SJCRH30 (cell line): ENCODE measurements at regions not wholly inside any gene's neighbourhood (a gene's known extent, or its start where the extent isn't known, plus 50 kb on each side); places are given as distances from the start of the nearest gene placed in this dataset.

Experiments
- DNase-seq, 2 experiments: peaks; one replicate each; pipeline ENCODE4 v3.0.0-alpha.2; 2015 to 2020
- H3K27ac ChIP-seq: fragments of 250-450 bp; sonication (Bioruptor Pico); 2 replicates; pipeline ENCODE4 v1.5.1; 2020; ENCODE audit warnings: mild to moderate bottlenecking, moderate library complexity
- H3K27me3 ChIP-seq: fragments of 250-450 bp; sonication (Bioruptor Pico); 2 replicates; pipeline ENCODE4 v1.5.1; 2020; ENCODE audit warnings: mild to moderate bottlenecking, moderate library complexity
- H3K36me3 ChIP-seq: fragments of 250-450 bp; sonication (Bioruptor Pico); 2 replicates; pipeline ENCODE4 v1.5.1; 2020; ENCODE audit warnings: mild to moderate bottlenecking, moderate library complexity
- H3K4me1 ChIP-seq: fragments of 250-450 bp; sonication (Bioruptor Pico); 2 replicates; pipeline ENCODE4 v1.5.1; 2020; ENCODE audit warnings: mild to moderate bottlenecking, moderate library complexity
- H3K4me3 ChIP-seq: fragments of 250-450 bp; sonication (Bioruptor Pico); 2 replicates; pipeline ENCODE4 v1.5.1; 2020; ENCODE audit warnings: mild to moderate bottlenecking, moderate library complexity
- H3K9me3 ChIP-seq: fragments of 250-450 bp; sonication (Bioruptor Pico); replicated peaks from 2 replicates; pipeline ENCODE4 v1.5.1; 2020; ENCODE audit warnings: mild to moderate bottlenecking, moderate library complexity

DNA sequence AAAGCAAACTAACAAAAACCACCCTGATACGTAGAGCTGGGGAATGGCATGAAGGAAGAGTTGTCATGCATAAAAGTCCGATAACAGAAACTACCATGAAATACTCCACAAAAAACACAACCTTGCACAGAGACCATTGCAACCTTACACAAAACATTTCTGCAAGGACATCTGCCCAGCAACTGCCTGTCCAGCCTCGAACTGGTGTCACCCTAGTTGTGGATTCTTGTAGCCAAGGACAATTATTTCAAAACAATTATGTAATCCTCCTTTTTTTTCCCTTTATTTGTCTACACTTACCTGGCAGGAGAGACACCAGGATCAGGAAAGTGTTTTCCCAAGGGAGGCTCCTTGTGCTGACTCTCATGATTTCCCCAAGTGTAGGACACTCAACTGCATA is 232.5 kb upstream of the SYNDIG1 start:
- no peak for DNase-seq
- H3K27me3 ChIP-seq, result no peaks in the 10 kb centered on the region
- no peak overlapping the region for H3K4me3 ChIP-seq
- no peaks in the 10 kb centered on the region for H3K36me3 ChIP-seq
- no peak overlapping the region for H3K27ac ChIP-seq
- H3K9me3 ChIP-seq, result no peaks in the 10 kb centered on the region
- H3K4me1 ChIP-seq, result no peaks in the 10 kb centered on the region

DNA sequence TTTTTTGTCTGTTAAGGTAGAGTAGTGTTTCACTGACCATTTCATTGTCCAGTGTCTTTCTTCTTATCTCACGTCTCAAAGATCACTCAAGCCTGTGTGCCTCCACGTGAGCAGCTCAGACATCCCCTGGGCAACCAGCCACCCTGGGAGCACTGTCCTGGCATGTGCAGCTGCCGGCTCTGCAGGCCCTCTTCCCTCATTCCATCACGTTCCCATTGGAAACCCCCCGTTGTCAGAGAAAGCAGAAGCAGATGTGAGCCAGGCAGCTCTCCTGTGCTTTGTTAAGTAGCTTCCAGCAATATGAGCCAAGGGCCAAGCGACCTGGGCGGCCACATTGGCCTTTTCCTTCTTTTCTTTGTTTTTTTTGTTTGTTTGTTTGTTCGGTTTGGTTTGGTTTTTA is 233.2 kb upstream of the SYNDIG1 start:
- no peaks in the 10 kb centered on the region for H3K9me3 ChIP-seq
- no peak for DNase-seq
- H3K4me3 ChIP-seq, result no peak overlapping the region
- no peaks in the 10 kb centered on the region for H3K36me3 ChIP-seq
- H3K27ac ChIP-seq, result no peak overlapping the region
- no peaks in the 10 kb centered on the region for H3K4me1 ChIP-seq
- H3K27me3 ChIP-seq, result no peaks in the 10 kb centered on the region

DNA sequence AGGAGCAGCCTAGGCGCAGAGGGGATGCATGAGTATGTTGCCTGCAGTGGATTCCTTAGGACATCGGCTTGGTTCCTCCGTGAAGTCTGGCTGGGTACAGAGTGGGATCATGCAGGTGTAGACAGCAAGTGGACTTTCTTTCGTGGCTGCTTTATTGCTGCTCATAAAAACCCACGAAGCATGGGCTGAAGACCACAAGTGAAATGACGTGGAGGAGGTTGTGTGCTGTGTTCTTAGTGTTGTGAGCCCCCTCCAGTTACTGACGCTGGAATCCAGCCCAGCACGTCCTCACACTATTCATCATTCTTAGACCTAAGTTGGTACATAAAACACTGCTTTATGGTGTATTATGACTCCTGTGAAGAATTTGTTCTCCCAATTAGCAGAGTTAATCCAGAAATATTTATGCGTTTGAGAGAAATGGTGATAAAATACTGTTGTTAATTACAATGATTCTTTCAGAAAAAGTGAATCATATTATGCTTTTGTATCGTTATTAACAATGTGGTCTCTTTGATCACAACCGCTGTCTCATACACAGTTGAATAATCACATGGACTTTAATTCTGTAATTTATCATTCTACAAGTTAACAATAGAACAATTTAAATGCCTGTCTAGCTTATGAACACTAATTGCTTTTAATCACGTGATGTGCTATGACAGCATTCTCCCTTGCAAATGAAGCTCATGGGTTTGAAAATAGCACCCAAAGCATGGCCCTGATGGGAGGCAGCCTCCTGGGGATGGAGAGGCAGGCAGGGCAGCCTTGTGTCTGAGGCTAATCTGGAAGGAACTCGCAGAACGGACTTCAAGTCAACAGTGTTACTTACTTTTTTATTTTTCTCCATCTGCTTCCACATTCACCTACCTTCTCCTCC is 233.9 kb upstream of the SYNDIG1 start:
- H3K27ac ChIP-seq, result no peak overlapping the region

DNA sequence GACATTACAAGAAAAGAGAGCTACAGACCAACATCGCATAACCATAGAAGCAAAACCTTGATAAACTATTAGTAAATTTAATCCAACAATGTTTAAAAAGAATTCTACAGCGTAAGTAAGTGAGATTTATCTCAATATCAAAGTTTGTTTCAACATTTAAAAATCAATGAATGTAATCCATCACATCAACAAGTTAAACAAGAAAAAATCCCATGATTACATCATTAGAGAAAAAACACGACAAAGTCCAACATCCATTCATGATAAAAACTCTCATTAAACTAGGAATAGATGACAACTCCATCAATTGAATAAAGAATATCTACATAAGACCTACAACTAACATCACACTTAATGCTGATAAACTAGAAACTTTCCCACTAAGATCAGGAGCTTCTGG is 239.0 kb upstream of the GGTLC1 start:
- Histone ChIP-seq H3K27me3 (no peaks in the 10 kb centered on the region), H3K27ac (no peak overlapping the region)

More for the DNA sequence above, 233.9 kb upstream of the SYNDIG1 start:
- Histone ChIP-seq H3K36me3 (no peaks in the 10 kb centered on the region), H3K4me3 (no peak overlapping the region), H3K4me1 (no peaks in the 10 kb centered on the region), H3K9me3 (no peaks in the 10 kb centered on the region), H3K27me3 (no peaks in the 10 kb centered on the region)
- no peak for DNase-seq

DNA sequence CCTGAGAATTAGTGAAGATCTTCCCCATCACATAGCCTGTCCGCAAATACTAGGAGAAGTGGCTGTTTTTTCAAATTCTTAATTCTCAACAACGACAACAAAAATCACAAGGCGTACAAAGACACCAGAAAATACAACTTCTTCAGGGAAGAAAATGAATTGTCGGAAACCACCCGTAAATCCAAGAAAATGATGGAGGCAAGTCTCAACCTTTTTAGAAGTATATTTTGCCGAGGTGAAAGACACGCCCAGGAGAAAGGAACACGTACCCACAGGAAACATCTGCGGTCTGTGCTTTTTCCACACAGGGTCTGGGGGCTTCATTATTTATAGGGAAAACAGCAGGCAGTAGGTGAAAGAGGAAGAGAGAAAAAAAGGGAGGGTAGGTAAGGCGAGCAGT is 223.9 kb upstream of the GGTLC1 start:
- no peaks in the 10 kb centered on the region for H3K36me3 ChIP-seq
- H3K27me3 ChIP-seq, result no peaks in the 10 kb centered on the region
- no peak overlapping the region for H3K4me3 ChIP-seq
- no peak overlapping the region for H3K27ac ChIP-seq
- H3K9me3 ChIP-seq, result no peaks in the 10 kb centered on the region
- H3K4me1 ChIP-seq, result no peaks in the 10 kb centered on the region
- no peak for DNase-seq

More for the DNA sequence above, 239.0 kb upstream of the GGTLC1 start:
- H3K9me3 ChIP-seq, result no peaks in the 10 kb centered on the region
- no peaks in the 10 kb centered on the region for H3K4me1 ChIP-seq
- no peak overlapping the region for H3K4me3 ChIP-seq
- no peaks in the 10 kb centered on the region for H3K36me3 ChIP-seq
- DNase-seq, result no peak

GRCh38 chr20:24211972-24212371 is 223.4 kb upstream of the GGTLC1 start:
- Histone ChIP-seq H3K4me1 (no peaks in the 10 kb centered on the region), H3K27ac (no peak overlapping the region), H3K4me3 (no peak overlapping the region), H3K36me3 (no peaks in the 10 kb centered on the region), H3K27me3 (no peaks in the 10 kb centered on the region), H3K9me3 (no peaks in the 10 kb centered on the region)
- no peak for DNase-seq

- Histone ChIP-seq H3K4me3 (no peak overlapping the region), H3K27me3 (no peaks in the 10 kb centered on the region), H3K27ac (no peak overlapping the region), H3K9me3 (no peaks in the 10 kb centered on the region), H3K36me3 (no peaks in the 10 kb centered on the region), H3K4me1 (no peaks in the 10 kb centered on the region)
- no peak for DNase-seq
Observed at GRCh38 chr20:24210356-24210755, 221.8 kb upstream of the GGTLC1 start.

DNA sequence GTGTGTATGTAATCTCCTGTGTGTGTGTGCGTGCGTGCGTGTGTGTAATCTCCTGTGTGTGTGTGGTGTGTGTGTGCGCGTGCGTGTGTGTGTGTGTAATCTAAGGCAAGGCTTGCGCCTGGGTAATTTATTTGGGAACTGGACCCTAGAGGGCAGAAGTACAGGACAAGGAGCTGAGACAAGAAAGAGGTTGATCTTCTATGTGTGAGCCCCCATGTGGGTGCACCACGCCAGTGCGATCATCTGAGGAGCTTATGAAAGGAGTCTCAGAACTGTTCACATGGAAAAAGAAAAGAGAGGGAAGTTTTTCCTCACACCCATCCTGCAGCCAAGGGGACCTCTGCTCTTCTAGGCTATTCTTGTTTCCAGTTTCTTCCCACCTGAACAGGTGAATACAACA is 220.1 kb upstream of the GGTLC1 start:
- DNase-seq, result no peak
- no peaks in the 10 kb centered on the region for H3K36me3 ChIP-seq
- H3K4me1 ChIP-seq, result no peaks in the 10 kb centered on the region
- H3K27ac ChIP-seq, result no peak overlapping the region
- no peaks in the 10 kb centered on the region for H3K9me3 ChIP-seq
- no peak overlapping the region for H3K4me3 ChIP-seq
- H3K27me3 ChIP-seq, result no peaks in the 10 kb centered on the region

GRCh38 chr20:24207803-24208300 is 219.3 kb upstream of the GGTLC1 start:
- DNase-seq, result no peak
- Histone ChIP-seq H3K27me3 (no peaks in the 10 kb centered on the region), H3K4me3 (no peak overlapping the region), H3K9me3 (no peaks in the 10 kb centered on the region), H3K4me1 (no peaks in the 10 kb centered on the region), H3K27ac (no peak overlapping the region), H3K36me3 (no peaks in the 10 kb centered on the region)

DNA sequence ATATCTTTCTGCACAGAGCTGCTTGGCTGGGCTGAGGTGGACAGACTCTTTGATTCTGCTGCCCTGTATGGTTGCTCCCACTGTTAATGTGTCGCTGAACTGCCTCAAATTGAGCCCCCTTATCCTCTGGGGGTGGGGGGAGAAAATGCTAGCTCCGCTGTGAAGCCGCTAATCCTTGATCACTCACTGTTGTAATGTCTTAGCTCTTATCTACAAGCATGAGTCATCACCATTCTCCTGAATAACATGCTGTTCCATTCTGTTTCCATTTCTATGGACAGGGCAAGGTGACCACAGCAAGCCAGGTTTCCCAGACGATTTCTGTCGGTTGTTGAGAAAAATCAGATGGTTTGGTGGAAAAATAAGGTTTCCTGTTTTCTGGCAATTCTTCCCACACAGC is 218.4 kb upstream of the GGTLC1 start:
- no peak overlapping the region for H3K4me3 ChIP-seq
- no peak overlapping the region for H3K27ac ChIP-seq
- no peak for DNase-seq
- no peaks in the 10 kb centered on the region for H3K9me3 ChIP-seq
- no peaks in the 10 kb centered on the region for H3K27me3 ChIP-seq
- H3K36me3 ChIP-seq, result no peaks in the 10 kb centered on the region
- no peaks in the 10 kb centered on the region for H3K4me1 ChIP-seq

- H3K36me3 ChIP-seq, result no peaks in the 10 kb centered on the region
- H3K4me3 ChIP-seq, result no peak overlapping the region
- DNase-seq, result no peak
- no peaks in the 10 kb centered on the region for H3K9me3 ChIP-seq
- H3K27me3 ChIP-seq, result no peaks in the 10 kb centered on the region
- H3K27ac ChIP-seq, result no peak overlapping the region
- no peaks in the 10 kb centered on the region for H3K4me1 ChIP-seq
Observed at GRCh38 chr20:24203526-24204183, 215.1 kb upstream of the GGTLC1 start.

DNA sequence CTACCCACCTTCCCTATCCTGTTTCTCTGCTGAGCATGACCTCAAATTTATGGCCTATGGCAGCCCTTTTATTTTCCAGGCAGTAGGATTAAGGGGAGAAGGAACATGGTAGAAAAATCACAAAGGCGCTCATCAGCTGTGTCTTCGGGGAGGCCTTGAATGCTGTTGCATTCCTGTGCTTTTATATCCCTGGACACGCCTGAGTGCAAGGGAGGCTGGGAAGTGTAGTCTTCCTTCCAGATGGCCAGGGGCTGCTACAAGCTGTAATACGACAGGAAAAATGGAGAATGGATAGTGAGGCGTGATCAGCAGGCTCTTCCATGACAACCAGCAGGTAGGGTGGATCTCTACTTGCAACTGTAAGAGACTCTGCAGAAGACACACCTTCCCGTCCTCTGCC is 210.9 kb upstream of the GGTLC1 start:
- no peak overlapping the region for H3K27ac ChIP-seq
- no peak overlapping the region for H3K4me3 ChIP-seq
- H3K9me3 ChIP-seq, result no peaks in the 10 kb centered on the region
- no peaks in the 10 kb centered on the region for H3K36me3 ChIP-seq
- no peaks in the 10 kb centered on the region for H3K4me1 ChIP-seq
- DNase-seq, result no peak
- no peaks in the 10 kb centered on the region for H3K27me3 ChIP-seq

GRCh38 chr20:24194143-24194542 is 205.6 kb upstream of the GGTLC1 start:
- no peaks in the 10 kb centered on the region for H3K9me3 ChIP-seq
- DNase-seq, result no peak

GRCh38 chr20:24190905-24191304 is 202.3 kb upstream of the GGTLC1 start:
- no peaks in the 10 kb centered on the region for H3K4me1 ChIP-seq
- DNase-seq, result no peak

More at GRCh38 chr20:24194143-24194542, 205.6 kb upstream of the GGTLC1 start:
- Histone ChIP-seq H3K4me3 (no peak overlapping the region), H3K27me3 (no peaks in the 10 kb centered on the region), H3K36me3 (no peaks in the 10 kb centered on the region), H3K27ac (no peak overlapping the region), H3K4me1 (no peaks in the 10 kb centered on the region)

GRCh38 chr20:24185791-24186190 is 197.2 kb upstream of the GGTLC1 start:
- 0 out of 2 replicates have a peak, but pooled peaks cover 4% of the 10 kb centered on the region for H3K27me3 ChIP-seq
- H3K4me1 ChIP-seq, result no peaks in the 10 kb centered on the region
- DNase-seq, result no peak
- no peak overlapping the region for H3K27ac ChIP-seq
- no peaks in the 10 kb centered on the region for H3K9me3 ChIP-seq
- H3K36me3 ChIP-seq, result no peaks in the 10 kb centered on the region
- H3K4me3 ChIP-seq, result no peak overlapping the region

More at GRCh38 chr20:24190905-24191304, 202.3 kb upstream of the GGTLC1 start:
- no peak overlapping the region for H3K4me3 ChIP-seq
- no peaks in the 10 kb centered on the region for H3K27me3 ChIP-seq
- H3K36me3 ChIP-seq, result no peaks in the 10 kb centered on the region
- no peak overlapping the region for H3K27ac ChIP-seq
- H3K9me3 ChIP-seq, result no peaks in the 10 kb centered on the region
